Kidney tubule cell (primary cell): ENCODE measurements at regions not wholly inside any gene's neighbourhood (a gene's known extent, or its start where the extent isn't known, plus 50 kb on each side); places are given as distances from the start of the nearest gene placed in this dataset.
"Not testable (repeated sequence)": the region's sequence is repeated elsewhere in the genome, so short reads cannot be mapped to it uniquely, and the experiment has no call there.

Experiments
- DNase-seq: peaks from one replicate; pipeline ENCODE4 v3.0.0-alpha.2; 2018; ENCODE audit warnings: low spot score

DNA sequence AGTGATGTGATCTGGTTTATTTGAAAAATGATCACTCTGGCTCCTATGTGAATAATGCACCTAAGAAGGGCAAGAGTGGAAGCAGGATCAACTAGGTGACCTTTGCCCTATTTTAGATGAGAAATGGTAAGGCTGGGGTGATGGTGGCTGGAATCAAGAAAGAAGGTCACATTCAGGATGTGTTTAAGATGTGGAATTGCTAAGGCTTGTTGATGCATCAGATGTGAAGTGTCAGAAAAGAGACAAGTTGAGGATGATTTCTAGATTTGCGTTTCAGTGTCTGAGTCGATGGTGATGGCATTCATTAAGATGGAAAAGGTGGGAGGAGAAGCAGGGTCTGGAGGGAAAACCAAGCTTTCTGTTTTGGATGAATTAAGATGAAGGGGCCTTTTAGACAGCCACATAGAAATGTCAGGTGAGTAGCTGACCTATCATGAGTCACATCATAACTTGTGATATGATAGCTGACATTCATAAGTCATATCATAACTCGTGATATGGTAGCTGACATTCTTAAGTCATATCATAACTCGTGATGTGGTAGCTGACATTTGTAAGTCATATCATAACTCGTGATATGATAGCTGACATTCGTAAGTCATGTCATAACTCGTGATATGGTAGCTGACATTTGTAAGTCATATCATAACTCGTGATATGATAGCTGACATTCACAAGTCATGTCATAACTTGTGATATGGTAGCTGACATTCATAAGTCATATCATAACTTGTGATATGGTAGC, 101.2 kb upstream of the SEC11C start:
- no peak for DNase-seq

DNA sequence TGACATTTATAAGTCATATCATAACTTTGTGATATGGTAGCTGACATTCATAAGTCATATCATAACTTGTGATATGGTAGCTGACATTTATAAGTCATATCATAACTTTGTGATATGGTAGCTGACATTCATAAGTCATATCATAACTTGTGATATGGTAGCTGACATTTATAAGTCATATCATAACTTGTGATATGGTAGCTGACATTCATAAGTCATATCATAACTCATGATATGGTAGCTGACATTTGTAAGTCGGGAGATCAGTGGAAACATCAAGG, 100.7 kb upstream of the SEC11C start:
- not testable (repeated sequence) for DNase-seq

DNA sequence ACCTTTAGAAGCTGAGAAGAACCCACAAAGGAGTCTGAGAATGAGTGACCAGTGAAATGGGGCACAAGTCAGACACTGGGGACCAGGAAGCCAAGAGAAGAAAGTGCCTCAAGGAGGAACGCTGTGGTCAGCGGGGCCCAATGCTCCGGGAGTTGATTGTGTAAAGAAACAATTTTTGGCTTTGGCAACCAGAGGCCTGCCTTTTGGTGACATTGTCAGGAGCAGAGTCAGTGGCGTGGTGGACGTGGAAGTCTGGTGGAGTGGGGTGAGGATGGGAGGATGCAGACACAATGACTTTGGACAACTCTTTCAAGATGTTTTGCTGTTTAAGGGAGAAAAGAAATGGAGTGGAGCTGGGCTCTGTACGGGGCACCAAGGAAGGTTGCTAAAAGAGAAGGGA, 100.2 kb upstream of the SEC11C start:
- no peak for DNase-seq

DNA sequence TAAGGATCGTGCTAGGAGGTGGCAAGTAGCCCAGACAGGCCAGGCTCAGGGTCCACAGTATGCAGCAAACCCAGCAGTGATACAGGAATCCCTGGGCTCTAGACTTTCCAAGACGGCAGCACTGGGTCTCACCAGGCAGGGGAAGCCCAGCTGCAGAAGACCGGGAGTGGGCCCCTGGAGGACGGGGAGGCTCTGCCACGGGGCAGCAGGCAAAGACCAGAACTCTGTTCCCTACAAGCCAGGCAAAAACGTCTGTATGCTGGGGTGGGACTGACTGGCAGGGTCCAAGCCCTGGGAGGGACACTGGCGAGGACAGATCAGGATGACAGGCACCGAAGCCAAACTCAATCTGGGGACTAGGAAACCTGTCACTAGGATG, 98.9 kb upstream of the SEC11C start:
- DNase-seq: no peak

DNA sequence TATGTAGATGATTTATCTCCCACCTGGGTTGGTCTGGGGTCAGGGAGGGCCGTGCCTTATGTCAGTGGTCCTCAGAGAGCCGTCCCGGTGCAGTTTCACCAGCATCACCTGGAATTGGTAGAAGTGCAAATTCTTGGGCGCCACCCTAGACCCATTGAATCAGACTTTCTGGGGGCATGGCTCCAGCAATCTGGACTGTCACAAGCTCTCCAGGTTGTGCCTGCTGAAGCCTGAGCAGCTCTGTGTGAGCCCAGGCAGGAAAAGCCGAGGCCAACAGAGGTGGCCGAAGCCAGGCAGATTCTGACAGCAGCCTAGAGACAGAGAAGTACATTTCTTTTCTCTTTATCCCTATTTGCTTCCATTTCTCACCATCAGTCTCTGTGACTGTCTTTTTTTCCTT, 98.4 kb upstream of the SEC11C start:
- no peak for DNase-seq

DNA sequence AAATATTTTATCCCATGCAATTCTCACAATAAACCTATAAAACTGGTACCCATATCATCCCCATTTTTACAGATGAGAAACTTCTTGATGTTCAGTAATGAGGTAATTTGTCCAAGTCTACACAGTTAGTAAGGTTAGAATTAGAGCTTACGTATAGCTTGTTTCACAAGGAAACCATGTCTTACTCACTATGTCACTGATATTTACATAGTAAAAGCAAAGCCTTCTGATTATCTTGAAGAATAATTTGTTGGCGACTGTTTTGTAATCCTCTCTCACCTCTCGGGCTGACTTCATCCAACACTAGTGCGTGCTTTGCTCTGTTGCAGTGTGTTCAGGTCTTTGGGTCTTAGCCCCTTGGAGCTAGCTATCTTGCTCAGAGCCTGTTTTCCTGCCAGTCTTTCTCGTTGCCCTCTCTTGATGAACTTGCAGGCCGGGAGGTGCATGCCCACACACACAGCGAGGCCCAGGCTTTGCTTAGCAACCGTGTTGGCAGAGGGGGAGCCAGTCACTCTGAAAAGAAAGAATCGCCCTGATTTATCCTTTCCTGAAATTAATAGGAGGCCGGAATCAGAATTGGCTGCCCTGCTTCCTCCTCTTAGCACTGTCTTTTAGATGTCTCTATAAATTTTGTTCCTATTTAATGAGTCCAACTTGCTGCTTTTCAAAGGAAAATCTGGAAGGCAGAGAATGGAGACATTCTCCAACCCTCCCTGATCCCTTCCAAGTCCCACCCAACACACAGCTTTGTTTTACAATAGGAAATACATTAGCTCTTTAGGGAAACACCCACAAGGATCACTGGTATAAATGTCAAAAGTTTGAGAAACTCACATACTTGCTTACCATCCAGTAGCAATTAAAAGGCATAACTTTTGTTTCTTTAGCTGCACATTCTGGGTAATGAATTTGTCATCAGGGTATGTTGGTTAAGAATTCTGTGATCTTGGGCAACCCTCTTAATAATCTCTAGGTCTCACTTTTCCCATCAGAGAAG, 97.6 kb upstream of the SEC11C start:
- DNase-seq: no peak

DNA sequence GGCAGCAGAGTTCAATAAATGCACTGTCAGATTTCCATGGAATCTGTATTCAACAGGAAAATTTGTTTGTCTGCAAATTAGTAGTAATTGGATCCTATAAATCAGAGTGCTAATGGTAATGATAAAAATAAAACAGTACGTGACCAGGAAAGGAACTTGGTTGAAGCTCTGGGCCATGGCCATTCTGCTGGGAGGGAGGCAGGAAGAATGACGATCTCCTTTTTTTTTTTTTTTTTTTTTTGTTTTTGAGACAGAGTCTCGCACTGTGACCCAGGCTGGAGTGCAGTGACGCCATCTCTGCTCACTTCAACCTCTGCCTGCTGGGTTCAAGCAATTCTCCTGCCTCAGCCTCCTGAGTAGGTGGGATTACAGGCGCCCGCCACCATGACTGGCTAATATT, 94.8 kb upstream of the SEC11C start:
- no peak for DNase-seq

DNA sequence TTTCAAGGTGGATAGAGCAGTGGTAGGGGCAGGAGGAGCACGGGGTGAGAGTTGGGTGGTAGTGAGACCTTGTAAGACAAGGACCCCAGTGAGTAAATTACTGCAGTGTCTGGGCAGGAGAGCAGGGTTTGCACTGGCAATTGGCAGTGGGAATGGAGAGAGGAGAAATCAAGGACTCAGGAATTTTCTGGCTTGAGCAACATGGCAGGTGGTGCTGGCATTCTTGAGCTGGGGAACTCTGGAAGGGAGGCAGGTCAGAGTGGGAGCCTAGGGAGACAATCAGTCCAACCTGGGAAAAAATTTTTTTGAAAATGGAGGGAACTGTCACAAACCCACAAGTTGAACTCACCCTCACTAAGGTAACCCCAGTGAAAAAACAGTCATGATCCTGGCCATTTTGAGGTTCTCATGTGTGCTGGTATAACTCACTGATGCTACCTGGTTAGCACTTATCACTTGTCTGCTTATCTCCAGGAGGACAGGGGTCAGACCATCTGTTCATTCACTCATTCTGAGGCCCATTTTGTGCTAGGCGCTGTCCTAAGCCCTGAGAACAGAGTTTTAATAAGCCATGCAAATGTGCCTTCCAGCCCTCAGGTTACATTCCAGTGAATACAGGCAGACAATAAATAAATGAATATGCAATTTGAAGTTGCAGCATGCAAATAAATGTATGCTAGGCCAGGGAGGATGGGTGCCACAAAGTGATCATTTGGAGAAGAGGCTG, 92.2 kb upstream of the SEC11C start:
- DNase-seq: no peak

DNA sequence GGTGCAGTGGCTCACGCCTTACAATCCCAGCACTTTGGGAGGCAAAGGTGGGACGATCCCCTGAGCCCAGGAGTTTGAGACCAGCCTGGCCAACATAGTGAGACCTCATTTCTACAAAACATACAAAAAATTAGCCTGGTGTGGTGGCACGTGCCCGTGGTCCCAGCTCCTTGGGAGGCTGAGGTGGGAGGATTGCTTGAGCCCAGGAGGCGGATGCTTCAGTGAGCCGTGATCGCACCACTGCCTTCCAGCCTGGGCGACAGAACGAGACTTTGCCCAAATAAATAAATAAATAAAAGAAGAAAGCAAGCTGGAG, 91.7 kb upstream of the SEC11C start:
- no peak for DNase-seq

DNA sequence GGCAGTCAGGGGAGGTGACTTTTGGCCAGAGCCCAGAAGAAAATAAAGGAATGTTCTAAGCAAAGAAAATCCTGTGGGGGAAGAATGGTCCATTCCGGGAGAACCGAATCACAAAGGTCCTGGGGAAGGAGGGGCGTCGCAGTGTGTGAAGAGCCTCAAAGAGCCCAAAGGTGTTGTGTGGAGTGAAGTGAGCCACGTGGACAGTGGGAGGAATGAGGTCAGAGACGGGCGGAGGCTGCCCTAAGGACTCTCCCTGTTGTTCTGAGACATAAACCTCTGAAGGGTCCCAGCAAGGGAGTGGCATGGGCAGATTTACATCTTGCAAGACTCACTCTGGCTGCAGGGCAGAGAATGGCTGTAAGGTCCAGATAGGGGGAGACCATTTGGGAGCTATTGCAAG, 91.3 kb upstream of the SEC11C start:
- DNase-seq: no peak

DNA sequence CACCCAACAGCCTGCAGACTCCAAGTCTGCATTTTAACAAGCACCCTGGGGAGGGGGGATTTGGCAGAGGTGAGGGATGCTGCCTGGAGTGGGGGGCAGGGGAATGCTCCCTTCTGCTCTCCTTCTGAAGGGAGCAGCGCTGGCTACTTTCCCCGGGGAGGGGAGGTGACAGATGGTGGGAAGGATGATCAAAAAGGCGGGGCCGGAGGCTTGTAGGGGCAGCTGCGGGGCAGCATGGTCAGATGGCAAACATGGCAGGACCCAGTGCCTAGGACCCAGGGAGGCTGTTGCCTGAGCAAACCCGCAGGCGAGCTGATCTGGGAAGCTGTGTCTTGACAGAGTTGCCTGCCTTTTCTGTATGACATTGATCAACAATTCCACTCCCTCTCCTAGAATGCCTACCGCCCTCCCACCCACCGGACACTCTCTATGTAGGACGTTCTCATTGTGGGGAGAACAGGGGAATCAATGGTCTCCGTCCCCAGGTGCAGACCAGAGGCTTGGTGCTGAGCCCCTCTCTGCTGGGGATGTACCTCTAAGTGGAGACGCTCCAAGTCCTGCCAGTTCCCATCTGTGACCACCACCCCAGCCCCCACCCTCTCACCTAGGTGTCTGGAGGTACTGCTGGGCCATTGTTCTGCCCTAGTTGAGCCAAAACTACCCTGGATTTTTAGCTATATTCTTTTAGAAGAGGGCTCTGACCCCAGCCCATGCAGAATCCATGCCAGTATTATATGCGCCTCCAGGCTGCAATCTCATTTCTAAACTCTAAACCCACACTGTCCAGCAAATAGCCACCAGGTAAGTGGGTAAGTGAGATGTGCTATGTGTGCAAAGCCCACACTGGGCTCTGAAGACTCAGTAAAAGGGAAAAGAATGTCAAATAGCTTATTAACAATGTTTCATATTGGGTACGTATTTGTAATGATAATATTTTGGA, 89.7 kb upstream of the SEC11C start:
- DNase-seq: no peak

DNA sequence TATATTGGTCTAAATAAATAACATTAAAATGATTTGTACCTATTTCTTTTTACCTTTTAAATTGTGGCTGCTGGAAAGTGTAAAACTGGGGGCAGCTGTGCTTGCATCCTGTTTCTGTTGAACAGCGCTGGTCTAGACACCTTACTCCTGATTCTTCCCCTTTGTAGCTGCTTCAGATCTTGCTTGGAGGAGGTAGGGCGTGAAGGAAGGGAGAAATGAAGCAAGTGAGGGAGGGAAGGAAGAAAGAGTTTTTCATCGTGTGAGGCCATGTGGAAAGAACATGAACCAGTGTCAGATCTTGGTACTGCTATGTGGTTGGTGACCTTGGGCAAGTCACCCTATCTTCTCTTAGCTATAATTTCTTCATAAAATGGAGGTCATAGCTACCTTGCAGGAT, 89.0 kb upstream of the SEC11C start:
- DNase-seq: no peak

DNA sequence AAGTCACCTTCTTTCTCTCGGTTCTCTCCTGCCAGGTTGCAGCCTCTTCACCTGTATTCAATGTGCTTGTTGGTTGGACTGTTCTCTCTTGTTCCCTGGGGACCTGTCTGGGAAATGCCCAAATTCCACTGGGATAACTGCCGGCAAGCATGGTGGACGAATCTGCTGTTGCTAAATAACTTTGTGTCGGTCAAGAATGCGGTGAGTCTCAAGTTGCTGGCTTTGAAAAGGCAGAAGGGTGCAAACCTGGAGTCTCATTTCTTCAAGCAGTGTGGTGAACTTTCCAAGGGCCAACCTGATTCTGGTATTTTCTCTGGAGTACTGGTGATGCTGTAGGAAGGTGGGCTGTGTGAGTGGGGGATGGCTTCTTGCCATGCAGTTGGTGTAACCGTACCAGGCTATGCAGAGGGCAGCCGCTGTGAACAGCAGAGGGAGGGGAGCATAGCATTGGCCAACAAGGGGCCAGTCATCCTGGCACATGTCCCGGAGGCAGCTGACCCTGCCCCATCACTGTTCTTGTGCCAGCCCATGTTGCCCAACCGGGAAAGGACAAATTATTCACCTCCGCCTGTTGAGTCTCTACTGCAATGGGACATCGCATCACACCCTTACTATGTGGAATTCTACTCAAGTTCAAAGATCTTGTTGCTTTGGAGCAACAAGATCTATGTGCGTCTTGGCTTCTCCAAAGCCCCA, 88.1 kb upstream of the SEC11C start:
- DNase-seq: peak; percentile 68

DNA sequence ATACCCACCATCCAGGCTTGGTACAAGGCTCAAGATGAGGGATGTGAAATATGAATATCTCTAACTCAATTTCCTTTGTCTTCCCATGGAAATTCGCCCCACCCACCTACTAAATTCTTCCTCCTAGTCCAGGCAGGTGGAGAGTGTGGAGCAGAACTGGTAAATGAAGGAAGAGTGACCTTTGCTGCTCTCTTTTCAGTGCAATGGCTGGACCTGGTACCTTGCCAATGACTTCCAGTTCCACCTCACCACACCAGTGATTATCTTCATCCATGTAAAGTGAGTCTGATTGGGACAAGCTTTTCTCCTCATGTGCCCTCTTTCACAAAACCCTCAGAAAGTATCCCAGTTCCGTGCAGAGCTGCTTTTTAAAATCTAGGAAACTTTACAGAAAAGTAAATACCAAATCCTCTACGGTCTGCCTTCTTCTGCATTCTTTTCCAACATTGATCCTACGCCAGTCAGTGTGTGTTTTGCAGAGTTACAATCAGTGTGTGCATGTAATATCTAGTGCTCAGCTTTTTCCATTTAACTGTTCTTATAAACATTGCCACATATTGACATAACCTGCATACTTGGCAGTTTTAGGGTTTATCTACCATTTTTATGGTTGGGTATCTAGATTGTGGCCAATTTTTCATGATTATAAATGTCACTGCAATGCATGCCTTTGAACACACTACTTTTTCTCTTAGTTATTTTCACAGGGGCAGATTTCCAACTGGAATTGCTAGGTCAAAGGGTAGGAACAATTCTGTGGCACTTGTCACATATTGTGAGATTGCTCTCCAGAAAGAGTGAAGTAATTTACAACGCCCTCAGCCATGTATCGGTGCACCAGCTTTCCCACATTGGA, 86.5 kb upstream of the SEC11C start:
- peak; percentile 11 for DNase-seq

DNA sequence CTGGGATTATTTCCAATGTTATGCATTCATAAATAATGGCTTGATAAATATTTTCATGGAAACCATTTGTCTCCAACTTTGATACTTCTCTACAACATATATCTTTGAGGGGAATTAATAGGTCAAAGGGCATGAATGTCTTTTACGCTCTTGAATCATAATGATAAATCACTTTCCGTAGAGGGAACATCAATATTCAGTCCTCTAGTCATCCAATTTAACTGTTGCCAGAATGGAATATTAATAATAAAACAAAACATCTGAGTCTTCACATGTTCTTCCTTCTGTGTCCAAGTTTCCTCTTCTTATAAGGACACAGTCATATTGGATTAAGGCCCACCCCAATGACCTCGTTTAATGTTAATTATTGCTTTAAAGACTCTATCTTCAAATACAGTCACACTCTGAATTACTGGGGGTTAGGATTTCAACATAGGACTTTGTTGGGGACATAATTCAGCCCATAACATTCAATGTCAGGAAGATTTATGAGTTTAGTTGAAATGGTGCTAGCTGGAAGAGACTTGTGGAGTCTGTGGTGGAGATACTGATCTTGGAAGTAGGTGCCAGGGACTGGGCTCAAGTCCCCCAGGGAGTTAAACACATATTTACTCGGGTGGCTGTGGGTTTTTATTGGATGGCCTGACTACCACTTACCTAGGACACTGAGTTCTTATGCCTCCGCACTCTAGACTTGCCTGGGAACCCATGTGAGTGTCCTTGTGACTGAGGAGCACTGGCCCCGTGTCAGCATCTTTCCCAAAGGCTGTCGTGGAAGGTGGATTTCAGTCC, 85.0 kb upstream of the SEC11C start:
- DNase-seq: no peak

DNA sequence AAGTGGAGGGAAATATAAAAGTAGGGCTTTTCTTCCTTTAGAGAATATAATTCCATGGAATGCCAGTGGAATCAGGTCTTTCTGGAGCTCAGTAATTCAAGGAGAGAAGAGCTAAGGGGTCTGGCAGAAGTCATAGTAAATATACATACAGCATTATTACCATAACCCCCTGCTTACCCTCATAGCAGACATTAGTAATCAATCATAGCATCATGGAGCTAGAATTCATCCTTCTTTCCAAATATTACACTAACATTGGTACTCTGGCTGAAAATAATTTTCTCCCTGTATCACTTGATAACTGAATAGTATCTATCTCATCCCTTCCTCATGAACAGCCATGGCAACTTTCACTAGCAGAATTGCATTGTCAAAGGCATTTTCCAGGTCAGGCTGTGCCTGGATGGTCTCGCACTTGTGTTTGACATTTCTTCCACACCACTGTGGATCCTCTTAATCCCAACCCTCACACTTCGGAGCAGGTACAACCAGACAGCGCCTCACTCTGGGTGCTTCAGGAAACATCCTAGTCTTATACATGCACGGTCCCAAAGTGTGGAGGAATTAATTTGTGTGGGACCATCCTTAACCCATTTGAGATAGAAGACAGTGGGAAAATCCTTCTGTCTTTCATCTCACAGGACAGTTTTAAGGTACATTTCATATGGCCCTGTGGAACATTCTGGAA, 84.2 kb upstream of the SEC11C start:
- DNase-seq: no peak

DNA sequence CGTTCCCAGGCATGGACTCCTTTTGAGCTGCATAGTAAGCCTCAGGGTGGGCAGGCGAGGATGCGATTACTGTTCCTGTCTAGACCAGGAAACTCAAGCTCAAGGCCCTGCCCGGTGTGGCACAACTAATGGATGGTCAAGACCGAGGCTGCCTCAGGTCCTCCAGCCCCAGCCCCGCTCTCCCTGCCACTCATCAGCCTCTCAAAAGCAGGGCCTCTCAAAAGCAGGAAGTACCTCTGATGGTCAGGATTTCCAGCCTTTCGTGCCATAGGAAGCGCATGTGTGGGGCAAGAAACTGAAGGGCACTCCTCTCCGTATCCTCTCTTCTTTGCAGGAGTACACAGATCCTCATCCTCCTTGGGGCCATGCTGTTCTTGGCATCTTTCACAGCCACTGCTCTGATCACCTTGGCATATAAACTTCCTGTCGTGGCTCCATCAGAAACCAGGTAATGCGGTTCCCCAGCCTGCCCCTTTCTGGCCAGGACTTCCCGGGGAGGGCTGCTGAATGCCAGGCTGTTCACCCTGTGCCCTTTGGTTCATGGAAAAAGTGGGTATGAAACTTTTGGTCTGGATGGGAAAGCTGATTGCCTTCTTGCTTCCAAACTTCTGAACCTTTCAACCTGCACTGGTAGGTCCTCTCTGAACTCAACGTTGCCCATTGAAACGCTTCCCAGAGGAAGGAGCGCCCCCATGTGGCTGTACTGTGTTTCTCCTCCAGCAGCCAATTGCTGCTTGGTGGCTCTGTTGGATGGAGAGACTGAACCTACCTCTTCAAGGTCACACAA, 82.8 kb upstream of the SEC11C start:
- peak; percentile 75 for DNase-seq

DNA sequence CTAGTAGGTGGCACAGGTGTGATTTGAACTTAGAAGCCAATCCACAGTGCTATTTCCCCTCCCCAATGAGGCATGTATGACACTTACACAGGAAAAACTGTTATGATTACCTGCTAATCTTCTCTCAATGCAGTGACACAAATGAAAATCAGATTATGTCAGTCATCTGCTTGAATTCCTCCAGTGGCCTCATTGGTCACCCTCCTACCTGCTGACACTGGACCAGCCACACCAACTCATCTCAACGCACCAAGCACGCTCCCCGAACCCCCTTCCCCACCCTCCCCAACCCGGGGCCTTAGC, 82.2 kb upstream of the SEC11C start:
- DNase-seq: no peak
